Breast epithelium (tissue), 3 donors: ENCODE measurements at regions not wholly inside any gene's neighbourhood (a gene's known extent, or its start where the extent isn't known, plus 50 kb on each side); places are given as distances from the start of the nearest gene placed in this dataset.

Source experiments
- POLR2A ChIP-seq: fragments of 450-650 bp; IDR thresholded peaks from one replicate; pipeline ENCODE4 v1.6.1; 2016; ENCODE audit warnings: antibody characterized with exemption, mild to moderate bottlenecking, moderate library complexity
- TF ChIP-seq, protein P1 (sequence below), 3 donors: fragments of 450-650 bp; IDR thresholded peaks; one replicate each; pipeline ENCODE4 v1.5.1; 2016 to 2017; ENCODE audit warnings: antibody characterized with exemption in 3 of 3, mild to moderate bottlenecking in 3 of 3, moderate library complexity in 3 of 3

DNA sequence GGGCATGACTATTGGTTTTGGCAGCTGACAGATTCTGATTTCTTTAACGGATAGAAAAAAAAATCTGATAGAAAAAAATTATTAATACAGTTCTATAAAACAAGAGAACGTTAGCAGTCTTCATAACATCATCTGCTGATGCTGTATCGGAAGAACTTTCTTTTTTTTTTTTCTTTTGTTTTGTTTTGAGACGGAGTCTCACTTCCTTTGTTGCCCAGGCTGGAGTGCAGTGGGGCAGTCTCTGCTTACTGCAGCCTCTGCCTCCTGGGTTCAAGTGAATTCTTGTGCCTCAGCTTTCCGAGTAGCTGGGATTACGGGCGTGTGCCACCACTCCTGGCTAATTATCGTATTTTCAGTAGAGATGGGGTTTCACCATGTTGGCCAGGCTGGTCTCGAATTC, 271.2 kb upstream of the DPPA4 start:
- TF ChIP-seq, protein P1, sequence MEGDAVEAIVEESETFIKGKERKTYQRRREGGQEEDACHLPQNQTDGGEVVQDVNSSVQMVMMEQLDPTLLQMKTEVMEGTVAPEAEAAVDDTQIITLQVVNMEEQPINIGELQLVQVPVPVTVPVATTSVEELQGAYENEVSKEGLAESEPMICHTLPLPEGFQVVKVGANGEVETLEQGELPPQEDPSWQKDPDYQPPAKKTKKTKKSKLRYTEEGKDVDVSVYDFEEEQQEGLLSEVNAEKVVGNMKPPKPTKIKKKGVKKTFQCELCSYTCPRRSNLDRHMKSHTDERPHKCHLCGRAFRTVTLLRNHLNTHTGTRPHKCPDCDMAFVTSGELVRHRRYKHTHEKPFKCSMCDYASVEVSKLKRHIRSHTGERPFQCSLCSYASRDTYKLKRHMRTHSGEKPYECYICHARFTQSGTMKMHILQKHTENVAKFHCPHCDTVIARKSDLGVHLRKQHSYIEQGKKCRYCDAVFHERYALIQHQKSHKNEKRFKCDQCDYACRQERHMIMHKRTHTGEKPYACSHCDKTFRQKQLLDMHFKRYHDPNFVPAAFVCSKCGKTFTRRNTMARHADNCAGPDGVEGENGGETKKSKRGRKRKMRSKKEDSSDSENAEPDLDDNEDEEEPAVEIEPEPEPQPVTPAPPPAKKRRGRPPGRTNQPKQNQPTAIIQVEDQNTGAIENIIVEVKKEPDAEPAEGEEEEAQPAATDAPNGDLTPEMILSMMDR (IDR thresholded peaks at IDR 0.05) = no peak
- no peak for TF ChIP-seq POLR2A
